Activated naive CD8-positive, alpha-beta T cell treated with anti-CD3 and anti-CD28 coated beads, Interleukin-2, amount 50 U/mL, for 16 hours (primary cell): ENCODE measurements at regions not wholly inside any gene's neighbourhood (a gene's known extent, or its start where the extent isn't known, plus 50 kb on each side); places are given as distances from the start of the nearest gene placed in this dataset.
"Not testable (repeated sequence)": the region's sequence is repeated elsewhere in the genome, so short reads cannot be mapped to it uniquely, and the experiment has no call there.

Source experiments
- DNase-seq: peaks from one replicate; pipeline ENCODE4 v3.0.0-alpha.2; 2020; ENCODE audit warnings: low read depth, low spot score

GRCh38 chr14:97788846-97789526, 991.8 kb downstream of the VRK1 start:
- DNase-seq: no peak

- DNase-seq: no peak
Observed at GRCh38 chr14:97791072-97791471, 993.9 kb downstream of the VRK1 start.

- DNase-seq: no peak
Observed at GRCh38 chr14:97791906-97792305, 994.7 kb downstream of the VRK1 start.

- DNase-seq: no peak
Observed at GRCh38 chr14:97796511-97796910, 999.3 kb downstream of the VRK1 start.

- DNase-seq: no peak
Observed at GRCh38 chr14:97798176-97798575, 1001.0 kb downstream of the VRK1 start.

- no peak for DNase-seq
Observed at GRCh38 chr14:97802430-97803373, 1005.5 kb downstream of the VRK1 start.

GRCh38 chr14:97804056-97804455, 1006.9 kb downstream of the VRK1 start:
- no peak for DNase-seq

GRCh38 chr14:97806891-97807290, 1009.7 kb downstream of the VRK1 start:
- DNase-seq: no peak

GRCh38 chr14:97808541-97808940, 1011.4 kb downstream of the VRK1 start:
- DNase-seq: not testable (repeated sequence)

- DNase-seq: no peak
Observed at GRCh38 chr14:97813556-97813955, 1016.4 kb downstream of the VRK1 start.

GRCh38 chr14:97820781-97821180, 1023.6 kb downstream of the VRK1 start:
- DNase-seq: no peak

GRCh38 chr14:97824218-97824617, 1027.0 kb downstream of the VRK1 start:
- no peak for DNase-seq

GRCh38 chr14:97827746-97828145, 1030.6 kb downstream of the VRK1 start:
- no peak for DNase-seq

- no peak for DNase-seq
Observed at GRCh38 chr14:97832776-97833175, 1035.6 kb downstream of the VRK1 start.

- no peak for DNase-seq
Observed at GRCh38 chr14:97838986-97839385, 1041.8 kb downstream of the VRK1 start.

GRCh38 chr14:97840159-97840558, 1043.0 kb downstream of the VRK1 start:
- DNase-seq: no peak

- DNase-seq: no peak
Observed at GRCh38 chr14:97841762-97842161, 1044.6 kb downstream of the VRK1 start.

GRCh38 chr14:97843066-97843465, 1045.9 kb downstream of the VRK1 start:
- DNase-seq: no peak

GRCh38 chr14:97844042-97844441, 1046.9 kb downstream of the VRK1 start:
- DNase-seq: no peak

- DNase-seq: no peak
Observed at GRCh38 chr14:97846156-97846555, 1049.0 kb downstream of the VRK1 start.

GRCh38 chr14:97848317-97848980, 1051.3 kb downstream of the VRK1 start:
- DNase-seq: no peak

GRCh38 chr14:97850466-97850865, 1053.3 kb downstream of the VRK1 start:
- DNase-seq: no peak
